WTC11 (cell line): ENCODE measurements at regions not wholly inside any gene's neighbourhood (a gene's known extent, or its start where the extent isn't known, plus 50 kb on each side); places are given as distances from the start of the nearest gene placed in this dataset.

Experiments
- FOXJ3 ChIP-seq: sonication (generic); formaldehyde crosslinking; IDR thresholded peaks from 2 replicates; pipeline ENCODE4 v1.9.0; 2021; ENCODE audit warnings: missing genetic modification reagents, mild to moderate bottlenecking, borderline replicate concordance
- MXD4 ChIP-seq: fragments of 250-450 bp; sonication (Bioruptor Pico); IDR thresholded peaks from 2 replicates; pipeline ENCODE4 v1.8.0; 2021; ENCODE audit warnings: mild to moderate bottlenecking, moderate library complexity, borderline replicate concordance
- NFYB ChIP-seq: sonication (generic); formaldehyde crosslinking; conservative IDR thresholded peaks from 2 replicates; pipeline ENCODE4 v1.8.0; 2022; ENCODE audit warnings: low read depth, missing genetic modification reagents
- NR2C2 ChIP-seq: sonication (generic); formaldehyde crosslinking; IDR thresholded peaks from 2 replicates; pipeline ENCODE4 v1.8.0; 2022; ENCODE audit warnings: mild to moderate bottlenecking, missing genetic modification reagents
- ZNF263 ChIP-seq: sonication (generic); formaldehyde crosslinking; IDR thresholded peaks from 2 replicates; pipeline ENCODE4 v1.8.1; 2022; ENCODE audit warnings: low read depth, mild to moderate bottlenecking, moderate library complexity, missing genetic modification reagents
- TF ChIP-seq, protein P1 (sequence below): sonication (generic); formaldehyde crosslinking; IDR thresholded peaks from 2 replicates; pipeline ENCODE4 v1.8.0; 2023; ENCODE audit warnings: mild to moderate bottlenecking, missing genetic modification reagents
- TF ChIP-seq, protein P2 (sequence below): fragments of 200-600 bp; IDR thresholded peaks from 2 replicates; pipeline ENCODE4 v1.8.0; 2022; ENCODE audit warnings: antibody characterized with exemption
- TF ChIP-seq, protein P3 (sequence below): fragments of 250-450 bp; sonication (Bioruptor Pico); IDR thresholded peaks from 2 replicates; pipeline ENCODE4 v1.9.0; 2021; ENCODE audit warnings: mild to moderate bottlenecking
- TF ChIP-seq, protein P4 (sequence below): sonication (generic); formaldehyde crosslinking; IDR thresholded peaks from 2 replicates; pipeline ENCODE4 v1.8.0; 2023; ENCODE audit warnings: missing genetic modification reagents
- TF ChIP-seq, protein P5 (sequence below): sonication (generic); formaldehyde crosslinking; IDR thresholded peaks from 2 replicates; pipeline ENCODE4 v1.8.0; 2022; ENCODE audit warnings: mild to moderate bottlenecking, missing genetic modification reagents
- TF ChIP-seq, protein P6 (sequence below): sonication (generic); formaldehyde crosslinking; IDR thresholded peaks from 2 replicates; pipeline ENCODE4 v1.8.1; 2023; ENCODE audit warnings: mild to moderate bottlenecking, missing genetic modification reagents, borderline replicate concordance

DNA sequence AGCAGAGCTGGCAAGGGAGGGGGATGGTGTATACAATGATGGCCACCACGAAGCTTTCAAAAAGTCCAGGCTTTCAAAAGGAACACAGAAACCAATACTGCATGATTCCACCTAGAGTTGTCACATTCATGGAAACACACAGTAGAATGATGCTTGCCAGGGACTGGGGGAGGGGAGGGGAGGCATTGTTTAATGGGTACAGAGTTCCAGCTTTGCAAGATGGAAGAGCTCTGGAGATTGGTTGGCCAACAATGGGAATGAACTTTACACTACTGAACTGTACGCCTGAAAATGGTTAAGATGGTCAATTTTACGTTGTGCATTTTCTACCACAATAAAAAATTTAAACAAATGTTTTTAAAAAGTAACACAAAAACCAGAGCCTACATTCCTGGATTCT is 104.5 kb upstream of the KDM7A start:
- no peak for TF ChIP-seq MXD4 (CRISPR knock-in tag)
- TF ChIP-seq, protein P1, sequence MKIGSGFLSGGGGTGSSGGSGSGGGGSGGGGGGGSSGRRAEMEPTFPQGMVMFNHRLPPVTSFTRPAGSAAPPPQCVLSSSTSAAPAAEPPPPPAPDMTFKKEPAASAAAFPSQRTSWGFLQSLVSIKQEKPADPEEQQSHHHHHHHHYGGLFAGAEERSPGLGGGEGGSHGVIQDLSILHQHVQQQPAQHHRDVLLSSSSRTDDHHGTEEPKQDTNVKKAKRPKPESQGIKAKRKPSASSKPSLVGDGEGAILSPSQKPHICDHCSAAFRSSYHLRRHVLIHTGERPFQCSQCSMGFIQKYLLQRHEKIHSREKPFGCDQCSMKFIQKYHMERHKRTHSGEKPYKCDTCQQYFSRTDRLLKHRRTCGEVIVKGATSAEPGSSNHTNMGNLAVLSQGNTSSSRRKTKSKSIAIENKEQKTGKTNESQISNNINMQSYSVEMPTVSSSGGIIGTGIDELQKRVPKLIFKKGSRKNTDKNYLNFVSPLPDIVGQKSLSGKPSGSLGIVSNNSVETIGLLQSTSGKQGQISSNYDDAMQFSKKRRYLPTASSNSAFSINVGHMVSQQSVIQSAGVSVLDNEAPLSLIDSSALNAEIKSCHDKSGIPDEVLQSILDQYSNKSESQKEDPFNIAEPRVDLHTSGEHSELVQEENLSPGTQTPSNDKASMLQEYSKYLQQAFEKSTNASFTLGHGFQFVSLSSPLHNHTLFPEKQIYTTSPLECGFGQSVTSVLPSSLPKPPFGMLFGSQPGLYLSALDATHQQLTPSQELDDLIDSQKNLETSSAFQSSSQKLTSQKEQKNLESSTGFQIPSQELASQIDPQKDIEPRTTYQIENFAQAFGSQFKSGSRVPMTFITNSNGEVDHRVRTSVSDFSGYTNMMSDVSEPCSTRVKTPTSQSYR, result no peak
- TF ChIP-seq, protein P2, sequence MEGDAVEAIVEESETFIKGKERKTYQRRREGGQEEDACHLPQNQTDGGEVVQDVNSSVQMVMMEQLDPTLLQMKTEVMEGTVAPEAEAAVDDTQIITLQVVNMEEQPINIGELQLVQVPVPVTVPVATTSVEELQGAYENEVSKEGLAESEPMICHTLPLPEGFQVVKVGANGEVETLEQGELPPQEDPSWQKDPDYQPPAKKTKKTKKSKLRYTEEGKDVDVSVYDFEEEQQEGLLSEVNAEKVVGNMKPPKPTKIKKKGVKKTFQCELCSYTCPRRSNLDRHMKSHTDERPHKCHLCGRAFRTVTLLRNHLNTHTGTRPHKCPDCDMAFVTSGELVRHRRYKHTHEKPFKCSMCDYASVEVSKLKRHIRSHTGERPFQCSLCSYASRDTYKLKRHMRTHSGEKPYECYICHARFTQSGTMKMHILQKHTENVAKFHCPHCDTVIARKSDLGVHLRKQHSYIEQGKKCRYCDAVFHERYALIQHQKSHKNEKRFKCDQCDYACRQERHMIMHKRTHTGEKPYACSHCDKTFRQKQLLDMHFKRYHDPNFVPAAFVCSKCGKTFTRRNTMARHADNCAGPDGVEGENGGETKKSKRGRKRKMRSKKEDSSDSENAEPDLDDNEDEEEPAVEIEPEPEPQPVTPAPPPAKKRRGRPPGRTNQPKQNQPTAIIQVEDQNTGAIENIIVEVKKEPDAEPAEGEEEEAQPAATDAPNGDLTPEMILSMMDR, result no peak
- TF ChIP-seq, protein P3, sequence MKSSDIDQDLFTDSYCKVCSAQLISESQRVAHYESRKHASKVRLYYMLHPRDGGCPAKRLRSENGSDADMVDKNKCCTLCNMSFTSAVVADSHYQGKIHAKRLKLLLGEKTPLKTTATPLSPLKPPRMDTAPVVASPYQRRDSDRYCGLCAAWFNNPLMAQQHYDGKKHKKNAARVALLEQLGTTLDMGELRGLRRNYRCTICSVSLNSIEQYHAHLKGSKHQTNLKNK (CRISPR knock-in tag), result no peak
- TF ChIP-seq, protein P4, sequence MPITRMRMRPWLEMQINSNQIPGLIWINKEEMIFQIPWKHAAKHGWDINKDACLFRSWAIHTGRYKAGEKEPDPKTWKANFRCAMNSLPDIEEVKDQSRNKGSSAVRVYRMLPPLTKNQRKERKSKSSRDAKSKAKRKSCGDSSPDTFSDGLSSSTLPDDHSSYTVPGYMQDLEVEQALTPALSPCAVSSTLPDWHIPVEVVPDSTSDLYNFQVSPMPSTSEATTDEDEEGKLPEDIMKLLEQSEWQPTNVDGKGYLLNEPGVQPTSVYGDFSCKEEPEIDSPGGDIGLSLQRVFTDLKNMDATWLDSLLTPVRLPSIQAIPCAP, result no peak
- TF ChIP-seq, protein P5, sequence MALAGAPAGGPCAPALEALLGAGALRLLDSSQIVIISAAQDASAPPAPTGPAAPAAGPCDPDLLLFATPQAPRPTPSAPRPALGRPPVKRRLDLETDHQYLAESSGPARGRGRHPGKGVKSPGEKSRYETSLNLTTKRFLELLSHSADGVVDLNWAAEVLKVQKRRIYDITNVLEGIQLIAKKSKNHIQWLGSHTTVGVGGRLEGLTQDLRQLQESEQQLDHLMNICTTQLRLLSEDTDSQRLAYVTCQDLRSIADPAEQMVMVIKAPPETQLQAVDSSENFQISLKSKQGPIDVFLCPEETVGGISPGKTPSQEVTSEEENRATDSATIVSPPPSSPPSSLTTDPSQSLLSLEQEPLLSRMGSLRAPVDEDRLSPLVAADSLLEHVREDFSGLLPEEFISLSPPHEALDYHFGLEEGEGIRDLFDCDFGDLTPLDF (CRISPR knock-in tag), result no peak
- TF ChIP-seq, protein P6, sequence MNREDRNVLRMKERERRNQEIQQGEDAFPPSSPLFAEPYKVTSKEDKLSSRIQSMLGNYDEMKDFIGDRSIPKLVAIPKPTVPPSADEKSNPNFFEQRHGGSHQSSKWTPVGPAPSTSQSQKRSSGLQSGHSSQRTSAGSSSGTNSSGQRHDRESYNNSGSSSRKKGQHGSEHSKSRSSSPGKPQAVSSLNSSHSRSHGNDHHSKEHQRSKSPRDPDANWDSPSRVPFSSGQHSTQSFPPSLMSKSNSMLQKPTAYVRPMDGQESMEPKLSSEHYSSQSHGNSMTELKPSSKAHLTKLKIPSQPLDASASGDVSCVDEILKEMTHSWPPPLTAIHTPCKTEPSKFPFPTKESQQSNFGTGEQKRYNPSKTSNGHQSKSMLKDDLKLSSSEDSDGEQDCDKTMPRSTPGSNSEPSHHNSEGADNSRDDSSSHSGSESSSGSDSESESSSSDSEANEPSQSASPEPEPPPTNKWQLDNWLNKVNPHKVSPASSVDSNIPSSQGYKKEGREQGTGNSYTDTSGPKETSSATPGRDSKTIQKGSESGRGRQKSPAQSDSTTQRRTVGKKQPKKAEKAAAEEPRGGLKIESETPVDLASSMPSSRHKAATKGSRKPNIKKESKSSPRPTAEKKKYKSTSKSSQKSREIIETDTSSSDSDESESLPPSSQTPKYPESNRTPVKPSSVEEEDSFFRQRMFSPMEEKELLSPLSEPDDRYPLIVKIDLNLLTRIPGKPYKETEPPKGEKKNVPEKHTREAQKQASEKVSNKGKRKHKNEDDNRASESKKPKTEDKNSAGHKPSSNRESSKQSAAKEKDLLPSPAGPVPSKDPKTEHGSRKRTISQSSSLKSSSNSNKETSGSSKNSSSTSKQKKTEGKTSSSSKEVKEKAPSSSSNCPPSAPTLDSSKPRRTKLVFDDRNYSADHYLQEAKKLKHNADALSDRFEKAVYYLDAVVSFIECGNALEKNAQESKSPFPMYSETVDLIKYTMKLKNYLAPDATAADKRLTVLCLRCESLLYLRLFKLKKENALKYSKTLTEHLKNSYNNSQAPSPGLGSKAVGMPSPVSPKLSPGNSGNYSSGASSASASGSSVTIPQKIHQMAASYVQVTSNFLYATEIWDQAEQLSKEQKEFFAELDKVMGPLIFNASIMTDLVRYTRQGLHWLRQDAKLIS (CRISPR knock-in tag), result no peak
- no peak for TF ChIP-seq NR2C2 (CRISPR knock-in tag)
- TF ChIP-seq ZNF263 (CRISPR knock-in tag), result no peak
- no peak for TF ChIP-seq NFYB
- no peak for TF ChIP-seq FOXJ3 (CRISPR knock-in tag)
